NCI-H1436 (cell line): ENCODE measurements at regions not wholly inside any gene's neighbourhood (a gene's known extent, or its start where the extent isn't known, plus 50 kb on each side); places are given as distances from the start of the nearest gene placed in this dataset.
"Not testable (repeated sequence)": the region's sequence is repeated elsewhere in the genome, so short reads cannot be mapped to it uniquely, and the experiment has no call there.

Experiments used
- DNase-seq: peaks from one replicate; lab custom pipeline; 2025; lab: John Stamatoyannopoulos, UW

GRCh38 chr13:67557118-67557517 is 327.0 kb upstream of the PCDH9 start:
- no peak for DNase-seq

GRCh38 chr13:67554746-67555452 is 324.8 kb upstream of the PCDH9 start:
- DNase-seq: no peak

DNA sequence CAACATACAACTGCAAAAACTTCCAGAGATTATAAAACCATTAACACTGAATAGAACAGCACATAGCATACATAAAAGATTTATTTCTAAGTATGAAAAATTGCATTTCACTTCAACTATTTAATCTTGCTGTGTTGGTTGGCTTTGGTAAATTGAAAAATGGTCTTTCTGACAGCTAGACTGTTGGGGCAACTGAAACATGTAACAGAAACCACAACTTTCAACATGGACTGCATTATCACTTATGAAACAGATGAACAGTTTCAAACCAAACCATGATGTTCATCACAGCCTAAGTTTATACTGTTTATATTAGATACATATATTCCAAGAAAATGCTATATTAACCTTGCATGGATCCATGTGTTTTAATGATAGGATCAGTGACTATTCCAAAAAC is 324.1 kb upstream of the PCDH9 start:
- no peak for DNase-seq

DNA sequence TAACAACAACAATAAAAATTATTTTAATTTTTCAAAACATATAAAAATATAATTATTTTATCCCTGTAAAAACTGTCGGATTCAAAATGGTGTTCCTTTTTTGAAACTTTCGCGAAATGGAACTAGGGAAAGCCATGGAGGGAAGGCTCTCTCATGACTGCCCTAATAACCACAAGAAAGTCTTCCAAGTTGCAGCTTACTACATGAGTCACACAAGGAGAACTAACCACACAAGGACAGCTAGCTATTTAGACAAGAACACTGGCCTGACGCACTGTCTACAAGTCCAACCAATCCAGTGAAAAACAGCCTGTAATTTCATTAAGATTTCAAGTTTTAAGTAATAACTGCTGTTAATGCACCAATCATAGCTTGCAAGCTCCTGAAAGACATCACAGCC is 319.2 kb upstream of the PCDH9 start:
- DNase-seq: no peak

DNA sequence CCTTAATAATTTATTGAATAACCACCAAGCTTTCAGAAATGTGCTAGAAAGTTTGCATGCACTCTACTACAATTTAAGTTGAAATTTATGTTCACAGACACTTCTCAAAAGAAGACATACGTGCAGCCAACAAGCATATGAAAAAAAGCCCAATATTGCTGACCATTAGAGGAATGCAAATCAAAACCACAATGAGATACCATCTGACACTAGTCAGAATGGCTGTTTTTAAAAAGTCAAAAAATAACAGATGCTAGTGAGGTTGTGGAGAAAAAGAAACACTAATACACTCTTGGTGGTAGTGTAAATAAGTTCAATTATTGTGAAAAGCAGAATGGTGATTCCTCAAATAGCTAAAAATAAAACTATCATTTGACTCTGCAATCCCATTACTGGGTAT is 308.8 kb upstream of the PCDH9 start:
- no peak for DNase-seq

DNA sequence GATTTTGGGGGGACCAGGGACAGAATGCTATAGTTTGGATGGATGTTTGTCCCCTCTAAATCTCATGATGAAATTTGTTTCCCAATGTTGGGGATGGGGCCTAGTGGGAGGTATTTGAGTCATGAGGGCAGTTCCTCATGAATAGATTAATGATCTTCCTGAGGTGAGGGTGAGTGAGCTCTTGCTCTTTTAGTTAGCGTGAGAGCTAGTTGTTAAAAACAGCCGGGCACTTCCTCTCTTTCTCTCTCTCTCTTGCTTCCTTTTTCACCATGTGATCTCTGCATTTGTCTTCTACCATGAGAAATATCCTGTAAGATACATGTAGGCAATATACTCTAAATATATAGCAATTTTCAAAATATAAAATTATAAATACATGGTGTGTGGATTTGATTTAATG is 290.8 kb upstream of the PCDH9 start:
- DNase-seq: no peak

- no peak for DNase-seq
These were observed 289.2 kb upstream of the PCDH9 start for GRCh38 chr13:67519356-67519755.

GRCh38 chr13:67518785-67519184 is 288.6 kb upstream of the PCDH9 start:
- DNase-seq: no peak

DNA sequence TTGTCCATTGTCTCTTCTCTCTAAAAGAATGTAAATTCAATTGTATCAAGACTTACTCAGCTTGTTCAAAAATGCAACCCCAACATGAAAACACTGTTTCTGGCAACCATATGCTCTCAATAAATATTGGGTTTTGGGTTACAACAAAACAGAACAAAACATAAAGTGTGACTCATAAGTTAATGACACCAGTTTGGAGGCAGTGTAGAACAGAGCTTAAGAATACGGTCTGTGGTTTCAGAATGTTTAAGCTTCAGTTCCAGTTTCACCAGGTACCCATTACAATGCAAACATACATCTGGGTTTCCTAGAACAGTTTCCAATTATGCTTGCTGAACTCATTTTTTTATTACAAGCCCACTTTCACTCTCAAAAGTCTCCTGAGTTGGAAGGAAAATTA is 285.8 kb upstream of the PCDH9 start:
- DNase-seq: no peak

DNA sequence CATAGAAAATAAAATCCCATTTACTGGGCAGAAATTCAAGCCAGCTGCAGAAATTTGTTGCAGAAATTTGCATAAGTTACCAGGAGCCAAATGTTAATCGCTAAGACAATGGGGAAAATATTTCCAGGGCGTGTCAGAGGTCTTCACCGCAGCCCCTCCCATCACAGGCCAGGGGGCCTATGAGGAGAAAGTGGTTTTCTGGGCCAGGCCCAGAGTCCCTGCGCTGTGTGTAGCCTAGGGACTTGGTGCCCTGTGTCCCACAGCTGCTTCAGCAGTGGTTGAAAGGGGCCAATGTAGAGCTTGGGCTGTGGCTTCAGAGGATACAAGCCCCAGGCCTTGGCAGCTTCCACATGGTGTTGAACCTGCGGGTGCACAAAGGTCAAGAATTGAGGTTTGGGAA is 278.9 kb upstream of the PCDH9 start:
- DNase-seq: no peak

GRCh38 chr13:67508275-67508674 is 278.1 kb upstream of the PCDH9 start:
- not testable (repeated sequence) for DNase-seq

- DNase-seq: no peak
These were observed 276.3 kb upstream of the PCDH9 start for GRCh38 chr13:67506407-67506806.

GRCh38 chr13:67505376-67505775 is 275.2 kb upstream of the PCDH9 start:
- DNase-seq: no peak

DNA sequence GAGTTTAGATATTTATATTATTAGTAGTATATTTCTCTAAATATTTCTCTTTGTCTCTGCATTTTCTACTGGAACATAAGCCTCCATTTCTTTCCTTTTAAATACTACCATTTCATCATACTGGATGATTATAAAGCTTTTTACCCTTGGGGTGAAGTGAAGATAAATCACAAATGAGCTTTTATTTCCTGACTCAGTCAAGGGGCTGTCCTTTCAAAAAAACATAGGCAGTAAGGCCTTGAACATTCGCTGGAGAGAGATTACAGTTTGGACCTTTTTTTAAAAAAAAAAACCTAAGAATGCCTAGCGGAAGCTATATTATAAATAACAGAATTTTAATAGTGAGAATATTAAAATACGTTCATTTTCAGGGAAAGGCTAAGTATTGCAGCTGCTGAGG is 268.8 kb upstream of the PCDH9 start:
- DNase-seq: no peak

DNA sequence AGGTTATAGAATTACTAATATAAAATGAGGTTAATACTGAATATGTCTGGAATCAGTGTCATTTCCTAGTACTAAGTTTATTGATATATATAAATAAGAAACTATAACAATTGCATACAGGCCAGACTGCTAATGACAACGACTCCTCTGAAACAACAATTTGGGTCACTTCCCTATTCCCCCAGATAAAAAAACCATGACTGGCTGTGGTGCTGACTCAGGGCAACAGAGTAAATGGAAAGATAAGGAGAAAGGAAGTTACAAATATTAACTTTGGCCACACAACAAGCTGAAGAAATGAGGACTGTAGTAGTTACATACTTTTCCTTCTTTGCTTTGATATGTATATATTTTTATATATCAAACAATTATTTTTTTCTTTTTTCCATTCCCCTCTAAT is 263.7 kb upstream of the PCDH9 start:
- no peak for DNase-seq

GRCh38 chr13:67489016-67489415 is 258.9 kb upstream of the PCDH9 start:
- no peak for DNase-seq

DNA sequence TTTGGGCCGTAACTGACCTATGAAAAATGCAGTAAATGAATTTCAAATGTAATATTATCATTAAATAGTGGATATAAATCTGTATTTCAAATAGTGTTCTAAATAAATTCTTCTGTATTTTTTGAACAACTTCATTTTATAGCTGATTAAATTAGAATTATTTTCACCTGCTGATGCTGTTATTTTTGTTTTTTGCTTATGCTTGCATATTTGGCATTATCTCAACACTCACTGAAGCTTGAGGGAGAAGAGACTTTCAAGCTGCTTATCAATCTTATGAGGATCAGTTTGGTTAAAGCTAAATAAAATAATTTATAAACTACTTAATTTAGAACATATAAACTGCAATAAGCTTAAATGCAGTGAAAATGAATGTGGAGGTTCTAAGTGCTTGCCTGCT is 251.3 kb upstream of the PCDH9 start:
- DNase-seq: no peak

GRCh38 chr13:67474115-67474514 is 244.0 kb upstream of the PCDH9 start:
- no peak for DNase-seq

DNA sequence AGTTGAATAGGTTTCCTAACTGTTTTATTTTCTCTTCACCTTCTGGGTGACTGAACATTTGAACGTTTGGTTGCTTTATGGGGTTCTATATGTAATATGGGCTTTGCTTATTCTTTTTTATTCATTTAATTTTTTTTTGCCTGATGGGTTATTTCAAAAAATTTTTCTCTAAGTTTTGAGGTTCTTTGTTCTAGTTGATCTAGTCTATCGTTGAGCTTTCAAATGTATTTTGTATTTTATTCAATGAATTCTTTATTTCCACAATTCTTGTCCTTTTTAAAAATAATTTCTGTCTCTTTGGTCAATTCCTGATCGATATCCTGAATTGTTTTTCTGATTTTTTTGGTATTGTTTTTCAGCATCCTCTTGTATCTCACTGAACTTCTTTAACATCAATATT is 239.5 kb upstream of the PCDH9 start:
- no peak for DNase-seq

DNA sequence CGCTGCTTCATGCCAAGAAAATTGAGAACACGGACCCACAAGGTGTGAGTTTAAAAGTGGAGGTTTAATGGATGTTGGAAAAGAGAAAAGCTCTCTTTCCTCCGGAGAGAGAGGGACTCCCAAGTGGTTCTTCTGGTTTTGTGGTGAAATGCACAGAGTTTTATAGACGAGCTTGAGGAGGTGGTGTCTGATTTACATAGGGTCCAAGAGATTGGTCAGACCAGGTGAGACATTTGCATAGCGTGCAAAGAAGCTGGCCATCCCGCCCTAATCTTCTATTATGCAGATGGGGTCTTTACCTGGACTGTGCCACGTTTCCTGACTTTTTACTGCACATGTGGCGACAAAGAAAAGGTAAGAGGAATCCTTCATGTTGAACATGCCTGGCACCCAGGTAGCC is 236.4 kb upstream of the PCDH9 start:
- no peak for DNase-seq

- DNase-seq: no peak
These were observed 234.0 kb upstream of the PCDH9 start for GRCh38 chr13:67464154-67464553.

DNA sequence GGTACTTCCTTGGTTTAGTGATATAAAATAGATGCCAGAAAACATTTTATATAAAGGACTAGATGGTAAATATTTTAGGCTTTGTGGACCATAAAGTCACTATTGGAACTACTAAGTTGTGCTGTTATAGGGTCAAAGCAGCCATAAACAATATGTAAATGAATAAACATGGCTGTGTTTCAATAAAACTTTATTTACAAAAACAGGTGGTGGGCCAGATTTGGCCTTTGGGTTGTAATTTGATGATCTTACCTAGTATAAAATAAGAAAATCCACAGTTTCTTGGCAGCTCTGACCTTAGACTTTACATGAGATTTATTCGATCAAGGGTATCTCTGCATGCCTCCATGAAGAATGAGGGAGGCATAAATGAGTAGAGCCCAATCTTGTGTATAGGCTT is 232.0 kb upstream of the PCDH9 start:
- DNase-seq: no peak

DNA sequence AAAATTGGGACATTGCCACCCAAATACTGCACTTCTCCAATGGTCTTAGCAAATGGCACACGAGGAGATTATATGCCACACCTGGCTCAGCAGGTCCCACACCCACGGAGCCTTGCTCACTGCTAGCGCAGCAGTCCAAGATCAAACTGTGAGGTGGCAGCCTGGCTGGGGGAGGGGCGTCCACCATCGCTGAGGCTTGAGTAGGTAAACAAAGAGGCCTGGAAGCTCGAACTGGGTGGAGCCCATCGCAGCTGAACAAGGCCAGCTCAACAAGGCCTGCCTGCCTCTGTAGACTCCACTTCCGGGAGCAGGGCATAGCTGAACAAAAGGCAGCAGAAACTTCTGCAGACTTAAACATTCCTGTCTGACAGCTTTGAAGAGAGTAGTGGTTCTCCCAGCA is 222.4 kb upstream of the PCDH9 start:
- not testable (repeated sequence) for DNase-seq

DNA sequence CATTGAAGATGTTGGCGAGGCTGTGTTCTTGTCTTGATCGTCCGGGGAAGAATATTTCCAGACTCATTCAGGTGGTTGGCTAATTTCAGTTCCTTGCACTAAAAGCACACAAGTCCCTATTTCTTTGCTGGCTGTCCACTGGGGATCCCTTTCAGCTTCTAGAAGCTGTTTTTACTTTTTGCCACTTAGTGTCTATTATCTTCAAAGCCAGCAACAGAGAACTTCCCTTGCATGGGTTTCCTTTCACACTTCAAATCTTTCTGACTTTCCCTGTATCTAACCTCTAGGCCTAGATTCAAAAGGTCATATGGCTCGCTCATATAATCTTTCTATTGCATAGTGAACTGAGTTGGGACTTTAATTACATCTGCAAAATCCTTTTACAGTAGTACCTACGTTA is 215.3 kb upstream of the PCDH9 start:
- no peak for DNase-seq

- no peak for DNase-seq
These were observed 213.8 kb upstream of the PCDH9 start for GRCh38 chr13:67443923-67444322.
